Gastrocnemius medialis (tissue), 4 donors: ENCODE measurements at regions not wholly inside any gene's neighbourhood (a gene's known extent, or its start where the extent isn't known, plus 50 kb on each side); places are given as distances from the start of the nearest gene placed in this dataset.

ENCODE experiments used
- ATAC-seq, 2 donors: fragments of 150-250 bp; one replicate each; pipeline ENCODE4 v1.9.1; 2016
- DNase-seq, 2 donors: peaks; one replicate each; pipeline ENCODE4 v3.0.0-alpha.2; 2019
- H3K27ac ChIP-seq, 4 donors: fragments of 200-600 bp; sonication (generic); 1 replicate in 1 of 4; 2 replicates in 3 of 4; pipeline ENCODE4 v1.5.1; 2016 to 2018; ENCODE audit warnings: mild to moderate bottlenecking in 2 of 4, moderate library complexity in 1 of 4
- H3K27me3 ChIP-seq, 3 donors: fragments of 200-600 bp; sonication (generic) in 2 of 3; 1 replicate in 1 of 3; 2 replicates in 2 of 3; pipeline versions ENCODE4 v1.5.1 to v1.6.0; 2016 to 2019; ENCODE audit warnings: mild to moderate bottlenecking in 1 of 3, moderate library complexity in 1 of 3
- H3K36me3 ChIP-seq, 2 donors: fragments of 200-600 bp; sonication (generic) in 1 of 2; one replicate each; pipeline ENCODE4 v1.5.1; 2017 to 2018
- H3K4me1 ChIP-seq, 2 donors: fragments of 200-600 bp; sonication (generic) in 1 of 2; one replicate each; pipeline ENCODE4 v1.5.1; 2016 to 2017; ENCODE audit warnings: mild to moderate bottlenecking in 2 of 2
- H3K4me3 ChIP-seq, 4 donors: fragments of 200-600 bp; sonication (generic) in 3 of 4; 1 replicate in 1 of 4; 2 replicates in 3 of 4; pipeline ENCODE4 v1.5.1; 2016 to 2019; ENCODE audit warnings: mild to moderate bottlenecking in 2 of 4
- H3K9me3 ChIP-seq, 3 donors: fragments of 200-600 bp; sonication (generic) in 2 of 3; 1 replicate in 1 of 3; 2 replicates in 2 of 3; pipeline ENCODE4 v1.5.1; 2016 to 2019
- CTCF ChIP-seq, 5 experiments: fragments of 450-650 bp in 3 of 5; fragments of 200-600 bp in 2 of 5; sonication (generic) in 2 of 5; IDR thresholded peaks in 4 of 5; conservative IDR thresholded peaks in 1 of 5; 1 replicate in 4 of 5; 2 replicates in 1 of 5; pipeline ENCODE4 v1.5.1; 2016 to 2019; ENCODE audit warnings: antibody characterized with exemption in 5 of 5, mild to moderate bottlenecking in 3 of 5, moderate library complexity in 3 of 5
- POLR2A ChIP-seq, 2 donors: fragments of 450-650 bp; IDR thresholded peaks; one replicate each; pipeline ENCODE4 v1.6.1; 2017; ENCODE audit warnings: antibody characterized with exemption in 2 of 2, mild to moderate bottlenecking in 2 of 2, moderate library complexity in 2 of 2
- in situ Hi-C, 4 donors: fragments of 200-750 bp; cut with MboI; loops; one replicate each; pipeline versions ENCODE4 v1.15.0 to v1.8.0; 2017; ENCODE audit warnings: low sequenced_read_pairs in 4 of 4
- intact Hi-C: fragments of 100-400 bp; cut with DNase I; formaldehyde crosslinking; loops from one replicate; pipeline ENCODE4 v1.15.1; 2023; ENCODE audit warnings: low total_unique reads

- no peaks in the 10 kb centered on the region for H3K9me3 ChIP-seq
- intact Hi-C loops = no loop called here
Measured at GRCh38 chr6:113765909-113766308, 91.2 kb upstream of the MARCKS start.

GRCh38 chr6:113767985-113768384 lies 89.2 kb upstream of the MARCKS start:
- Histone ChIP-seq H3K27ac (no peak overlapping the region), H3K4me1 (no peaks in the 10 kb centered on the region), H3K27me3 (no peaks in the 10 kb centered on the region), H3K36me3 (no peaks in the 10 kb centered on the region), H3K4me3 (no peak overlapping the region), H3K9me3 (no peaks in the 10 kb centered on the region)
- ATAC-seq (no peak), DNase-seq (no peak)
- intact Hi-C loops (no loop called here), in situ Hi-C loops (no loop called here)
- TF ChIP-seq CTCF (IDR thresholded peaks at IDR 0.05 in 4 of 5, conservative IDR thresholded peaks at IDR 0.05 in 1 of 5) (no peak), POLR2A (IDR thresholded peaks at IDR 0.05) (no peak)

More at GRCh38 chr6:113765909-113766308, 91.2 kb upstream of the MARCKS start:
- Histone ChIP-seq H3K27me3 (no peaks in the 10 kb centered on the region), H3K36me3 (no peaks in the 10 kb centered on the region), H3K4me1 (no peaks in the 10 kb centered on the region), H3K4me3 (no peak overlapping the region), H3K27ac (no peak overlapping the region)
- DNase-seq (no peak), ATAC-seq (no peak)
- TF ChIP-seq POLR2A (IDR thresholded peaks at IDR 0.05) (no peak), CTCF (IDR thresholded peaks at IDR 0.05 in 4 of 5, conservative IDR thresholded peaks at IDR 0.05 in 1 of 5) (no peak)
- in situ Hi-C loops = no loop called here

GRCh38 chr6:113772961-113773360 lies 84.2 kb upstream of the MARCKS start:
- no peak for TF ChIP-seq CTCF (IDR thresholded peaks at IDR 0.05 in 4 of 5, conservative IDR thresholded peaks at IDR 0.05 in 1 of 5)
- TF ChIP-seq POLR2A (IDR thresholded peaks at IDR 0.05) = no peak
- no peaks in the 10 kb centered on the region for H3K27me3 ChIP-seq
- no peak for DNase-seq
- no peaks in the 10 kb centered on the region for H3K4me1 ChIP-seq
- H3K27ac ChIP-seq = no peak overlapping the region
- no peaks in the 10 kb centered on the region for H3K36me3 ChIP-seq
- intact Hi-C loops = no loop called here
- no peak overlapping the region for H3K4me3 ChIP-seq
- in situ Hi-C loops = no loop called here
- H3K9me3 ChIP-seq = no peaks in the 10 kb centered on the region
- ATAC-seq = no peak

- no peak for DNase-seq
- Histone ChIP-seq H3K9me3 (no peaks in the 10 kb centered on the region), H3K4me1 (no peaks in the 10 kb centered on the region), H3K36me3 (no peaks in the 10 kb centered on the region), H3K4me3 (no peak overlapping the region), H3K27ac (no peak overlapping the region), H3K27me3 (no peaks in the 10 kb centered on the region)
- TF ChIP-seq CTCF (IDR thresholded peaks at IDR 0.05 in 4 of 5, conservative IDR thresholded peaks at IDR 0.05 in 1 of 5) (no peak), POLR2A (IDR thresholded peaks at IDR 0.05) (no peak)
- in situ Hi-C loops (no loop called here), intact Hi-C loops (no loop called here)
- no peak for ATAC-seq
Measured at GRCh38 chr6:113774127-113774825, 82.9 kb upstream of the MARCKS start.

- Histone ChIP-seq H3K27me3 (no peaks in the 10 kb centered on the region), H3K4me1 (no peaks in the 10 kb centered on the region), H3K27ac (no peak overlapping the region), H3K9me3 (no peaks in the 10 kb centered on the region), H3K4me3 (no peak overlapping the region), H3K36me3 (no peaks in the 10 kb centered on the region)
- no peak for DNase-seq
- TF ChIP-seq POLR2A (IDR thresholded peaks at IDR 0.05) (no peak), CTCF (IDR thresholded peaks at IDR 0.05 in 4 of 5, conservative IDR thresholded peaks at IDR 0.05 in 1 of 5) (no peak)
- in situ Hi-C loops = no loop called here
- intact Hi-C loops = no loop called here
- no peak for ATAC-seq
Measured at GRCh38 chr6:113776998-113777397, 80.1 kb upstream of the MARCKS start.
